OCI-LY7 (cell line): ENCODE measurements at regions not wholly inside any gene's neighbourhood (a gene's known extent, or its start where the extent isn't known, plus 50 kb on each side); places are given as distances from the start of the nearest gene placed in this dataset.

ENCODE experiments used
- BruUV-seq: library from RNA; stranded (reverse); fragments of 400-500 nt; replicated peaks from 2 replicates; lab custom pipeline; 2021; lab: Mats Ljungman, UMichigan
- CTCF ChIA-PET: fragments of 300-600 bp; sonication (Branson Sonifier 250); formaldehyde crosslinking; loops from one replicate; lab custom pipeline; 2022; ENCODE audit warnings: antibody characterized with exemption; ENCODE audit not compliant: unreplicated experiment; lab: Charles Lee
- POLR2A ChIA-PET: fragments of 300-600 bp; sonication (Branson Sonifier 250); formaldehyde crosslinking; loops from one replicate; lab custom pipeline; 2022; ENCODE audit warnings: antibody characterized with exemption; lab: Charles Lee
- DNase-seq: peaks from one replicate; pipeline ENCODE4 v3.0.0-alpha.2; 2015; ENCODE audit warnings: low spot score
- H2AFZ ChIP-seq: fragments of 200-600 bp; sonication (generic), shearing (Covaris generic); 2 replicates; pipeline ENCODE4 v1.6.1; 2014; ENCODE audit warnings: mild to moderate bottlenecking, antibody characterized with exemption, low read length, moderate library complexity
- H3K27ac ChIP-seq: fragments of 200-600 bp; sonication (generic); 2 replicates; pipeline ENCODE4 v1.5.1; 2014; ENCODE audit warnings: mixed run types, low read depth, mild to moderate bottlenecking, moderate library complexity, low read length, inconsistent platforms; ENCODE audit not compliant: poor library complexity, severe bottlenecking
- H3K36me3 ChIP-seq: fragments of 200-600 bp; sonication (generic); 2 replicates; pipeline ENCODE4 v1.6.1; 2014; ENCODE audit warnings: mild to moderate bottlenecking, antibody characterized with exemption, low read length, moderate library complexity, mixed read lengths; ENCODE audit not compliant: insufficient read depth
- H3K4me1 ChIP-seq: fragments of 200-600 bp; sonication (generic); 2 replicates; pipeline ENCODE4 v1.5.1; 2014; ENCODE audit warnings: mild to moderate bottlenecking, low read length; ENCODE audit not compliant: insufficient read depth, poor library complexity, severe bottlenecking
- H3K4me2 ChIP-seq: fragments of 200-600 bp; sonication (generic); 2 replicates; pipeline ENCODE4 v1.6.1; 2014; ENCODE audit warnings: mild to moderate bottlenecking, low read length
- H3K4me3 ChIP-seq: fragments of 200-600 bp; sonication (generic); 2 replicates; pipeline ENCODE4 v1.5.1; 2014; ENCODE audit warnings: mild to moderate bottlenecking, low read depth, low read length; ENCODE audit not compliant: poor library complexity, severe bottlenecking
- H3K79me2 ChIP-seq: fragments of 200-600 bp; sonication (generic); 2 replicates; pipeline ENCODE4 v1.6.1; 2016; ENCODE audit warnings: low read depth, mild to moderate bottlenecking, low read length, moderate library complexity, mixed read lengths; ENCODE audit not compliant: insufficient read depth
- H3K9me2 ChIP-seq: fragments of 200-600 bp; sonication (generic); 2 replicates; pipeline ENCODE4 v1.6.1; 2016; ENCODE audit warnings: mild to moderate bottlenecking, low read length, mixed read lengths; ENCODE audit not compliant: insufficient read depth
- H3K9me3 ChIP-seq: fragments of 200-600 bp; sonication (generic); 2 replicates; pipeline ENCODE4 v1.6.1; 2014; ENCODE audit warnings: mild to moderate bottlenecking, mixed run types, low read length, mixed read lengths
- H4K20me1 ChIP-seq: fragments of 200-600 bp; sonication (generic); 2 replicates; pipeline ENCODE4 v1.6.1; 2014; ENCODE audit warnings: mild to moderate bottlenecking, antibody characterized with exemption, low read length, moderate library complexity, mixed read lengths; ENCODE audit not compliant: insufficient read depth
- CTCF ChIP-seq: fragments of 200-600 bp; sonication (generic); conservative IDR thresholded peaks from 2 replicates; pipeline ENCODE4 v1.5.1; 2014; ENCODE audit warnings: mild to moderate bottlenecking, antibody characterized with exemption, low read length, moderate library complexity, mixed read lengths
- EZH2phosphoT487 ChIP-seq: fragments of 200-600 bp; sonication (generic); IDR thresholded peaks from 2 replicates; pipeline ENCODE4 v1.6.1; 2018; ENCODE audit warnings: low read depth, borderline replicate concordance, mild to moderate bottlenecking, mixed run types, antibody characterized with exemption, low read length, moderate library complexity, mixed read lengths
- intact Hi-C: fragments of 100-400 bp; cut with micrococcal nuclease; formaldehyde crosslinking; loops from one replicate; pipeline ENCODE4 v1.10.0; 2022; ENCODE audit not compliant: unreplicated experiment

DNA sequence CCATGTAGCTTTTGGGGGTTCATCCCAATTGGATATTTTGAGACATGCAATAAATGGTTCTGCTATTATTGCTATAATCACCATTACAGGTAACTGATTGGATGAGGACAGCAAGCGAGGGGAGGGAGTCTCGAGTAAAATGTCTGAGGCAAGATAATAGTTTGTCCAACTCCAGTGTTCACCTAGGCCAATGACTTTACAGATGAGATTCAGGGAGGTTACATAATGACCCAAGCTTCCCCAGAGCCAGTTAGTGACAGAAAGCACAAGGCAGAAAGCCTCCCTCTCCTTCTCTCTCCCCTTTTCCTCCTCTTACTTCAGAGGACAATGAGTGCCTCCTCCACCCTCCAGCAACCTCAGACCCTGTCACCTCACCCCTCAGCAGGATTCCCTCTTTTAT is 98.4 kb upstream of the GLS start:
- no peaks in the 10 kb centered on the region for H3K9me2 ChIP-seq
- H4K20me1 ChIP-seq: no peaks in the 10 kb centered on the region
- TF ChIP-seq CTCF: no peak
- ChIA-PET POLR2A (no interaction called here), CTCF (no interaction called here)
- no peaks in the 10 kb centered on the region for H3K9me3 ChIP-seq
- BruUV-seq: no TSS peak
- no peaks in the 10 kb centered on the region for H3K36me3 ChIP-seq
- intact Hi-C loops: no loop called here
- H3K4me3 ChIP-seq: no peak overlapping the region
- H3K4me2 ChIP-seq: no peak overlapping the region
- H2AFZ ChIP-seq: no peak overlapping the region
- no peak for DNase-seq
- no peak overlapping the region for H3K27ac ChIP-seq
- H3K79me2 ChIP-seq: no peaks in the 10 kb centered on the region
- H3K4me1 ChIP-seq: no peaks in the 10 kb centered on the region

DNA sequence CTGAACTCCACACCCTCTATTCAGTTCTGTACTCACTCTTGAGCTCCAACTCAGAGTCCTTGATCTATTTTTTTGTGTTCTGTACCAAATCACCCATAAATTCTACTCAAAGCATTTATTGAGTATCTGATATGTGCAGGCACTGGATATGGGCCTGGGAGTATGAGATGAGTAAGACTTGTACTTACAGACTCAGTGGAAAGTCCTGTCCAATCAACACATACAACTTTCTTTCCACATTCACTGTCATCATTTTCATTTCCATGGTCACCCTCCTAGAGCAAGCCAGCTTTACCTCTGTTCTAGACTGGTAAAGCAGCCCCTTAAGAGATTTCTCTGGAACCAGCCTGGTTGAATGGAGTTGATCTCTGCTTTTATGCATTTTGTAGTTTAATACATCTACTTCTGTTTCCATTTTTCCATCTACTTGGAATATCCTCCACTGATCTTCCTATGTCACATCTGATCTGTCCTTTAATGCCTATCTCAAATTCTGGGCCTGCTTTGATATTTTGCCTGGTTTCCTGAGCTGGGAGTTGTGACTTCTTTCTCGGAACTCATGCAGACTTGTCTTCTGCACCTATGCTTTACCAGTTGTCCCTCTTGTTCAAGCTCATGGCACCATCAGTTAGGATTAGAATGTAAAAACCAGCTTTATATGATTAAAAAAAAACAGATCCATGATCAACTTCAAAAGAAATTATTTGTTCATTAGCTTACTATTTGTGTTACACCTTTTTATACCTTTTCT is 96.9 kb upstream of the GLS start:
- H3K9me2 ChIP-seq: no peaks in the 10 kb centered on the region
- H3K79me2 ChIP-seq: no peaks in the 10 kb centered on the region
- no peaks in the 10 kb centered on the region for H3K36me3 ChIP-seq
- no peaks in the 10 kb centered on the region for H3K4me1 ChIP-seq
- no peak for TF ChIP-seq EZH2phosphoT487
- TF ChIP-seq CTCF: no peak
- no peak overlapping the region for H3K27ac ChIP-seq
- no peak for DNase-seq
- intact Hi-C loops: no loop called here
- H2AFZ ChIP-seq: no peak overlapping the region
- H3K4me3 ChIP-seq: no peak overlapping the region
- H3K9me3 ChIP-seq: no peaks in the 10 kb centered on the region
- ChIA-PET POLR2A (no interaction called here), CTCF (no interaction called here)
- H4K20me1 ChIP-seq: no peaks in the 10 kb centered on the region
- BruUV-seq: no TSS peak
- H3K4me2 ChIP-seq: no peak overlapping the region

- Histone ChIP-seq H3K4me1 (no peaks in the 10 kb centered on the region), H3K79me2 (no peaks in the 10 kb centered on the region), H3K9me3 (no peaks in the 10 kb centered on the region), H2AFZ (no peak overlapping the region), H3K4me2 (no peak overlapping the region), H3K36me3 (no peaks in the 10 kb centered on the region), H3K4me3 (no peak overlapping the region), H4K20me1 (no peaks in the 10 kb centered on the region), H3K27ac (no peak overlapping the region), H3K9me2 (no peaks in the 10 kb centered on the region)
- no peak for TF ChIP-seq EZH2phosphoT487
- no peak for TF ChIP-seq CTCF
- no TSS peak for BruUV-seq
- ChIA-PET CTCF (no interaction called here), POLR2A (no interaction called here)
- no peak for DNase-seq
- intact Hi-C loops: no loop called here
Observed at GRCh38 chr2:190785334-190785733, 95.3 kb upstream of the GLS start.
